C4-2B (cell line): ENCODE measurements at regions not wholly inside any gene's neighbourhood (a gene's known extent, or its start where the extent isn't known, plus 50 kb on each side); places are given as distances from the start of the nearest gene placed in this dataset.

Source experiments
- CTCF ChIP-seq: fragments of 450-650 bp; conservative IDR thresholded peaks from 2 replicates; pipeline ENCODE4 v1.5.1; 2017; ENCODE audit warnings: mild to moderate bottlenecking
- ZFX ChIP-seq: fragments of 450-650 bp; IDR thresholded peaks from 2 replicates; pipeline ENCODE4 v1.6.1; 2017

DNA sequence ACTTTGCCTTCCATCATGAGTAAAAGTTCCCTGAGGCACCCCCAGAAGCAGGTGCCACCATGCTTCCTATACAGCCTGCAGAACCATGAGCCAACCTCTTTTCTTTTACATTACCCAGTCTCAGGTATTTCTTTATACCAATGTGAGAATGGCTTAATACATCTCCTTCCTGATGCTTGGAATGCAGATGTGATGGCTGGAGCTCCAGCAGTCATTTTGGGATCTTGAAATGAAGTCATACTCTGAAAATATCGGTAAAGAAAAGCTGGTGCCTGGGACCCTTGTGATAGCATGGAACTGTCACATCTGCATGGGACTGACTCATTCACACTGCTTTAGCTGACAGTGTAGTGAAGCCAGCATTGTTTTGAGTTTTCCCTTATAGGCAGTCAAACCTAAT, 634.5 kb upstream of the NRP1 start:
- no peak for TF ChIP-seq CTCF
- no peak for TF ChIP-seq ZFX
